ENCODE measurements at regions not wholly inside any gene's neighbourhood (a gene's known extent, or its start where the extent isn't known, plus 50 kb on each side); places are given as distances from the start of the nearest gene placed in this dataset.

DNA sequence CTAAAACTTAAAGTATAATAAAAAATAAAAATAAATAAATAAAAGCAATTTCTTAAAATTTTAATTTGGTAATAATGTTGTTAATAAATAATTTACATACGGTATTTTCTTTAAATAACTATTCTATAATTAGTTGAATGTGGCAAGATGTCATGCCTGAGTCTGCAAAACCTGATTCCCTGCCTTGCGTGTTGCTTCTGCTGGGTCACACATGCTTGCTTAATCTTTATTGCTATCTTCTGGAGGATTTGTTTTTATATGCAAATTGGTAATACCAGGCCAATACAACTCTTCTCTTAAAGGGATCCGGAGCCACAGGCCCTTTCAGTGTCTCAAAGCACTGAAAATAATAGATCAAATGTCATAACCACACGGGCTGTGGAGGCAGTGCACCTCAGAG lies 59.4 kb upstream of the ABCB5 start:
- H3K9me2 ChIP-seq (ENCODE audit: insufficient read depth, low read length): no peaks in the 10 kb centered on the region
- TF ChIP-seq, protein P1, sequence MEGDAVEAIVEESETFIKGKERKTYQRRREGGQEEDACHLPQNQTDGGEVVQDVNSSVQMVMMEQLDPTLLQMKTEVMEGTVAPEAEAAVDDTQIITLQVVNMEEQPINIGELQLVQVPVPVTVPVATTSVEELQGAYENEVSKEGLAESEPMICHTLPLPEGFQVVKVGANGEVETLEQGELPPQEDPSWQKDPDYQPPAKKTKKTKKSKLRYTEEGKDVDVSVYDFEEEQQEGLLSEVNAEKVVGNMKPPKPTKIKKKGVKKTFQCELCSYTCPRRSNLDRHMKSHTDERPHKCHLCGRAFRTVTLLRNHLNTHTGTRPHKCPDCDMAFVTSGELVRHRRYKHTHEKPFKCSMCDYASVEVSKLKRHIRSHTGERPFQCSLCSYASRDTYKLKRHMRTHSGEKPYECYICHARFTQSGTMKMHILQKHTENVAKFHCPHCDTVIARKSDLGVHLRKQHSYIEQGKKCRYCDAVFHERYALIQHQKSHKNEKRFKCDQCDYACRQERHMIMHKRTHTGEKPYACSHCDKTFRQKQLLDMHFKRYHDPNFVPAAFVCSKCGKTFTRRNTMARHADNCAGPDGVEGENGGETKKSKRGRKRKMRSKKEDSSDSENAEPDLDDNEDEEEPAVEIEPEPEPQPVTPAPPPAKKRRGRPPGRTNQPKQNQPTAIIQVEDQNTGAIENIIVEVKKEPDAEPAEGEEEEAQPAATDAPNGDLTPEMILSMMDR (conservative IDR thresholded peaks at IDR 0.05; ENCODE audit: low read length): no peak
- H3K36me3 ChIP-seq (ENCODE audit: insufficient read depth, low read length): no peaks in the 10 kb centered on the region
- H2AFZ ChIP-seq (ENCODE audit: low read length): no peak overlapping the region
- H3K4me2 ChIP-seq (ENCODE audit: low read length): no peak overlapping the region
- BruUV-seq (replicated peaks): no TSS peak
- POLR2A ChIA-PET: no interaction called here
- CTCF ChIA-PET (ENCODE audit: unreplicated experiment): no interaction called here
- H3K27ac ChIP-seq (ENCODE audit: low read depth, low read length, poor library complexity, severe bottlenecking): no peak overlapping the region
- DNase-seq (ENCODE audit: low spot score): no peak
- H4K20me1 ChIP-seq (ENCODE audit: insufficient read depth, low read length): no peaks in the 10 kb centered on the region
- no peaks in the 10 kb centered on the region for H3K9me3 ChIP-seq (ENCODE audit: low read length)
- H3K4me1 ChIP-seq (ENCODE audit: insufficient read depth, low read length, poor library complexity, severe bottlenecking): no peaks in the 10 kb centered on the region
- intact Hi-C loops (cut with micrococcal nuclease; ENCODE audit: unreplicated experiment): no loop called here
- H3K79me2 ChIP-seq (ENCODE audit: insufficient read depth, low read depth, low read length): no peaks in the 10 kb centered on the region
- no peak overlapping the region for H3K4me3 ChIP-seq (ENCODE audit: low read depth, low read length, poor library complexity, severe bottlenecking)

GRCh38 chr7:20557116-20557515 lies 58.4 kb upstream of the ABCB5 start:
- Histone ChIP-seq H3K9me3 (ENCODE audit: low read length) (no peaks in the 10 kb centered on the region), H3K9me2 (ENCODE audit: insufficient read depth, low read length) (no peaks in the 10 kb centered on the region), H3K36me3 (ENCODE audit: insufficient read depth, low read length) (no peaks in the 10 kb centered on the region), H3K4me1 (ENCODE audit: insufficient read depth, low read length, poor library complexity, severe bottlenecking) (no peaks in the 10 kb centered on the region), H3K4me3 (ENCODE audit: low read depth, low read length, poor library complexity, severe bottlenecking) (no peak overlapping the region), H4K20me1 (ENCODE audit: insufficient read depth, low read length) (no peaks in the 10 kb centered on the region), H2AFZ (ENCODE audit: low read length) (no peak overlapping the region), H3K27ac (ENCODE audit: low read depth, low read length, poor library complexity, severe bottlenecking) (no peak overlapping the region), H3K79me2 (ENCODE audit: insufficient read depth, low read depth, low read length) (no peaks in the 10 kb centered on the region), H3K4me2 (ENCODE audit: low read length) (no peak overlapping the region)
- no peak for TF ChIP-seq EZH2phosphoT487 (IDR thresholded peaks at IDR 0.05; ENCODE audit: borderline replicate concordance, low read depth, low read length)
- TF ChIP-seq, protein P1 (conservative IDR thresholded peaks at IDR 0.05; ENCODE audit: low read length): no peak
- ChIA-PET CTCF (ENCODE audit: unreplicated experiment) (no interaction called here), POLR2A (interaction anchor here (0.7 kb wide), 1 partner anchor 60 kb away, joined by 3 read pairs; no protein-coding TSS in a partner anchor)
- no peak for DNase-seq (ENCODE audit: low spot score)
- intact Hi-C loops (cut with micrococcal nuclease; ENCODE audit: unreplicated experiment): no loop called here
- BruUV-seq (replicated peaks): no TSS peak

DNA sequence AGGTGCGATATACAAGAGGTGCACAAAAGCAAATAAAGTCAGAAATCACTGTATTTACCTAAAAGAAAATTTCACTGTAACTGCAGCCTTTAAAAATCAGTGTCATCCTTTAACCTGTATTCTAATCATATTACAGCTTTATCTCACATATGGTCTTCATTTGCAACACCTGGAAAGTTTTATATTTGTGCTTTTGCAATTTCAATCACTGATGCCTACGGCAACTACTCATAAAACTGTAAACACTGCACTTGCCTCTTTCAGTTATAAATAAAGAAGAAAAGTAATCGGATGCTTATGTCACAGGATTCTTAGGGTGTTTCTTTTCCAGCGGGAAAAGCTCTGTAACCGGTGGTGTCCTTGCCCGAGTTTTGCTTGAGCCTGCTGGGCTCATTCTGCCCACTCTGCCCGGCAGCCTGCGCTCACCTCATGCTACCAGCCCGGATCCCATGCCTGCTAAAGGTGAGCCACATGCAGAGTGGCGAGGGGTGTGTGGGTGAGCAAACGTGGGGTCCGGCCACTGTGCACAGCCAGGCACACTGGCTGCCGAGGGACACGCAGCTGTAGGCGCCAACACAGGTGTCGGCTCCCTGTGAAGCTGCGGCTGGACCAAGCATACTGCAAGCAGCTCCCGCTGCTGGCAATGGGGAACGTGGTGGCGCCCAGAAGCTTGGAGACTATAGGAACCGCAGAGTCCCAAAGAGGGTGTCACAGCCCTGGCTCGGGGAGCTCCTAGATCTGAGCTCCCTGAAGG lies 56.3 kb upstream of the ABCB5 start:
- no peaks in the 10 kb centered on the region for H4K20me1 ChIP-seq (ENCODE audit: insufficient read depth, low read length)
- ChIA-PET POLR2A (no interaction called here), CTCF (ENCODE audit: unreplicated experiment) (no interaction called here)
- BruUV-seq (replicated peaks): no TSS peak
- no peak overlapping the region for H3K4me3 ChIP-seq (ENCODE audit: low read depth, low read length, poor library complexity, severe bottlenecking)
- no peak for DNase-seq (ENCODE audit: low spot score)
- no peaks in the 10 kb centered on the region for H3K36me3 ChIP-seq (ENCODE audit: insufficient read depth, low read length)
- no peaks in the 10 kb centered on the region for H3K79me2 ChIP-seq (ENCODE audit: insufficient read depth, low read depth, low read length)
- no peak overlapping the region for H3K27ac ChIP-seq (ENCODE audit: low read depth, low read length, poor library complexity, severe bottlenecking)
- intact Hi-C loops (cut with micrococcal nuclease; ENCODE audit: unreplicated experiment): no loop called here
- no peak overlapping the region for H2AFZ ChIP-seq (ENCODE audit: low read length)
- H3K9me2 ChIP-seq (ENCODE audit: insufficient read depth, low read length): no peaks in the 10 kb centered on the region
- no peak for TF ChIP-seq EZH2phosphoT487 (IDR thresholded peaks at IDR 0.05; ENCODE audit: borderline replicate concordance, low read depth, low read length)
- TF ChIP-seq, protein P1 (conservative IDR thresholded peaks at IDR 0.05; ENCODE audit: low read length): no peak
- H3K9me3 ChIP-seq (ENCODE audit: low read length): no peaks in the 10 kb centered on the region
- no peak overlapping the region for H3K4me2 ChIP-seq (ENCODE audit: low read length)
- H3K4me1 ChIP-seq (ENCODE audit: insufficient read depth, low read length, poor library complexity, severe bottlenecking): no peaks in the 10 kb centered on the region

Measured in OCI-LY7 (cell line).